ENCODE measurements at regions not wholly inside any gene's neighbourhood (a gene's known extent, or its start where the extent isn't known, plus 50 kb on each side); places are given as distances from the start of the nearest gene placed in this dataset.

- TF ChIP-seq EZH2phosphoT487 (IDR thresholded peaks at IDR 0.05; ENCODE audit: borderline replicate concordance, low read length) (no peak), EZH2 (IDR thresholded peaks at IDR 0.05; ENCODE audit: low read length, unreplicated experiment) (no peak)
- TF ChIP-seq, protein P1, sequence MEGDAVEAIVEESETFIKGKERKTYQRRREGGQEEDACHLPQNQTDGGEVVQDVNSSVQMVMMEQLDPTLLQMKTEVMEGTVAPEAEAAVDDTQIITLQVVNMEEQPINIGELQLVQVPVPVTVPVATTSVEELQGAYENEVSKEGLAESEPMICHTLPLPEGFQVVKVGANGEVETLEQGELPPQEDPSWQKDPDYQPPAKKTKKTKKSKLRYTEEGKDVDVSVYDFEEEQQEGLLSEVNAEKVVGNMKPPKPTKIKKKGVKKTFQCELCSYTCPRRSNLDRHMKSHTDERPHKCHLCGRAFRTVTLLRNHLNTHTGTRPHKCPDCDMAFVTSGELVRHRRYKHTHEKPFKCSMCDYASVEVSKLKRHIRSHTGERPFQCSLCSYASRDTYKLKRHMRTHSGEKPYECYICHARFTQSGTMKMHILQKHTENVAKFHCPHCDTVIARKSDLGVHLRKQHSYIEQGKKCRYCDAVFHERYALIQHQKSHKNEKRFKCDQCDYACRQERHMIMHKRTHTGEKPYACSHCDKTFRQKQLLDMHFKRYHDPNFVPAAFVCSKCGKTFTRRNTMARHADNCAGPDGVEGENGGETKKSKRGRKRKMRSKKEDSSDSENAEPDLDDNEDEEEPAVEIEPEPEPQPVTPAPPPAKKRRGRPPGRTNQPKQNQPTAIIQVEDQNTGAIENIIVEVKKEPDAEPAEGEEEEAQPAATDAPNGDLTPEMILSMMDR (conservative IDR thresholded peaks at IDR 0.05; ENCODE audit: low read depth, low read length), result no peak
- BruUV-seq (replicated peaks), result no TSS peak
- no peaks in the 10 kb centered on the region for H3K27me3 ChIP-seq (ENCODE audit: low read length)
- CTCF ChIA-PET, result no interaction called here
- H3K9me3 ChIP-seq (ENCODE audit: low read length), result no peaks in the 10 kb centered on the region
- intact Hi-C loops (cut with micrococcal nuclease), result no loop called here
- no peak for ATAC-seq
- H3K9ac ChIP-seq (ENCODE audit: low read length), result no peak overlapping the region
- peaks cover 11% of the 10 kb centered on the region for H3K36me3 ChIP-seq (ENCODE audit: low read depth, low read length)
- peaks cover 6% of the 10 kb centered on the region for H3F3A ChIP-seq (ENCODE audit: low read length, unreplicated experiment)
- no peak overlapping the region for H3K4me2 ChIP-seq (ENCODE audit: low read length)
- peaks cover 91% of the 10 kb centered on the region for H3K79me2 ChIP-seq (ENCODE audit: low read length)
- peaks cover 60% of the 10 kb centered on the region for H3K4me1 ChIP-seq (ENCODE audit: insufficient read depth, low read length)
- no peaks in the 10 kb centered on the region for H3K9me2 ChIP-seq (replicated peaks; ENCODE audit: low read length)
- no peak overlapping the region for H2AFZ ChIP-seq (ENCODE audit: low read length)
- H4K20me1 ChIP-seq (ENCODE audit: low read length), result peaks cover 22% of the 10 kb centered on the region; the same call in 1 of the 2 replicates
- POLR2A ChIA-PET (ENCODE audit: unreplicated experiment), result no interaction called here
- H3K27ac ChIP-seq (ENCODE audit: low read length), result no peak overlapping the region
- no peak overlapping the region for H3K4me3 ChIP-seq (ENCODE audit: low read length)
- no peak for DNase-seq
These were observed 333.7 kb downstream of the SEC14L1 start for GRCh38 chr17:77474292-77474988.

- CTCF ChIA-PET, result no interaction called here
These were observed 334.5 kb downstream of the SEC14L1 start for GRCh38 chr17:77475016-77475976.

More at GRCh38 chr17:77475016-77475976, 334.5 kb downstream of the SEC14L1 start:
- no peaks in the 10 kb centered on the region for H3K9me2 ChIP-seq (replicated peaks; ENCODE audit: low read length)
- DNase-seq (no peak), ATAC-seq (no peak)
- H3K9me3 ChIP-seq (ENCODE audit: low read length), result no peaks in the 10 kb centered on the region
- H3F3A ChIP-seq (ENCODE audit: low read length, unreplicated experiment), result peaks cover 6% of the 10 kb centered on the region
- H3K27me3 ChIP-seq (ENCODE audit: low read length), result no peaks in the 10 kb centered on the region
- peaks cover 56% of the 10 kb centered on the region for H3K4me1 ChIP-seq (ENCODE audit: insufficient read depth, low read length)
- no peak overlapping the region for H3K9ac ChIP-seq (ENCODE audit: low read length)
- TF ChIP-seq EZH2phosphoT487 (IDR thresholded peaks at IDR 0.05; ENCODE audit: borderline replicate concordance, low read length) (no peak), EZH2 (IDR thresholded peaks at IDR 0.05; ENCODE audit: low read length, unreplicated experiment) (no peak)
- TF ChIP-seq, protein P1 (conservative IDR thresholded peaks at IDR 0.05; ENCODE audit: low read depth, low read length), result no peak
- no peak overlapping the region for H3K4me2 ChIP-seq (ENCODE audit: low read length)
- peaks cover 90% of the 10 kb centered on the region for H3K79me2 ChIP-seq (ENCODE audit: low read length)
- H3K4me3 ChIP-seq (ENCODE audit: low read length), result no peak overlapping the region
- peaks cover 19% of the 10 kb centered on the region; the same call in 1 of the 2 replicates for H4K20me1 ChIP-seq (ENCODE audit: low read length)
- POLR2A ChIA-PET (ENCODE audit: unreplicated experiment), result interaction anchor here (0.6 kb wide), 1 partner anchor 23 kb away, joined by 8 read pairs; no protein-coding TSS in a partner anchor
- intact Hi-C loops (cut with micrococcal nuclease), result loop anchor here (5.0 kb wide), 1 partner anchor 143 kb away; no protein-coding TSS in a partner anchor
- H3K27ac ChIP-seq (ENCODE audit: low read length), result no peak overlapping the region
- no peak overlapping the region for H2AFZ ChIP-seq (ENCODE audit: low read length)
- BruUV-seq (replicated peaks), result no TSS peak
- peaks cover 4% of the 10 kb centered on the region for H3K36me3 ChIP-seq (ENCODE audit: low read depth, low read length)

Measured in PC-3 (cell line).